CD8-positive, alpha-beta memory T cell (primary cell): ENCODE measurements at regions not wholly inside any gene's neighbourhood (a gene's known extent, or its start where the extent isn't known, plus 50 kb on each side); places are given as distances from the start of the nearest gene placed in this dataset.

Source experiments
- CTCF ChIA-PET: fragments of 350-600 bp; sonication (Branson Sonifier 250); formaldehyde crosslinking; loops from one replicate; lab custom pipeline; 2021; ENCODE audit warnings: antibody characterized with exemption; lab: Charles Lee
- POLR2A ChIA-PET: fragments of 350-600 bp; sonication (Branson Sonifier 250); formaldehyde crosslinking; loops from one replicate; lab custom pipeline; 2021; ENCODE audit warnings: antibody characterized with exemption; lab: Charles Lee
- DNase-seq, 5 donors: peaks; one replicate each; pipeline versions ENCODE4 v3.0.0 to v3.0.0-alpha.2; 2020 to 2022; ENCODE audit warnings: mixed read lengths in 1 of 5
- H3K27ac ChIP-seq: one replicate; pipeline ENCODE4 v1.7.0; 2013; ENCODE audit warnings: low read depth, mild to moderate bottlenecking, low read length, moderate library complexity
- H3K27me3 ChIP-seq: 2 replicates; pipeline ENCODE4 v1.7.0; 2013; ENCODE audit warnings: low read length, mild to moderate bottlenecking; ENCODE audit not compliant: insufficient read depth, poor library complexity, severe bottlenecking
- H3K36me3 ChIP-seq: 2 replicates; pipeline ENCODE4 v1.7.0; 2013; ENCODE audit warnings: mild to moderate bottlenecking, low read length, moderate library complexity; ENCODE audit not compliant: insufficient read depth
- H3K4me1 ChIP-seq: 2 replicates; pipeline ENCODE4 v1.7.0; 2013; ENCODE audit warnings: mild to moderate bottlenecking, low read length, moderate library complexity; ENCODE audit not compliant: insufficient read depth
- H3K4me3 ChIP-seq: 2 replicates; pipeline ENCODE4 v1.7.0; 2013; ENCODE audit warnings: mild to moderate bottlenecking, low read length
- H3K9me3 ChIP-seq: 2 replicates; pipeline ENCODE4 v1.7.0; 2013; ENCODE audit warnings: mild to moderate bottlenecking, low read length
- H3K27ac Mint-ChIP-seq, 8 donors: one replicate each; pipeline ENCODE4 v1.8.0; 2020 to 2021; ENCODE audit warnings: mixed read lengths in 8 of 8, mild to moderate bottlenecking in 6 of 8, inconsistent platforms in 3 of 8, moderate library complexity in 3 of 8
- H3K27me3 Mint-ChIP-seq, 2 donors: one replicate each; pipeline ENCODE4 v1.8.0; 2020 to 2021; ENCODE audit warnings: mixed read lengths in 2 of 2, mild to moderate bottlenecking in 1 of 2, moderate library complexity in 1 of 2
- H3K36me3 Mint-ChIP-seq, 3 donors: one replicate each; pipeline ENCODE4 v1.8.0; 2020 to 2021; ENCODE audit warnings: mixed read lengths in 3 of 3, inconsistent platforms in 1 of 3, mild to moderate bottlenecking in 1 of 3
- H3K4me1 Mint-ChIP-seq, 3 donors: one replicate each; pipeline ENCODE4 v1.8.0; 2020 to 2021; ENCODE audit warnings: mixed read lengths in 3 of 3, inconsistent platforms in 1 of 3, mild to moderate bottlenecking in 1 of 3
- H3K4me3 Mint-ChIP-seq, 7 donors: one replicate each; pipeline ENCODE4 v1.8.0; 2020 to 2021; ENCODE audit warnings: mixed read lengths in 7 of 7, mild to moderate bottlenecking in 6 of 7, moderate library complexity in 4 of 7, inconsistent platforms in 2 of 7
- H3K9me3 Mint-ChIP-seq, 5 donors: one replicate each; pipeline ENCODE4 v1.8.0; 2020 to 2022; ENCODE audit warnings: mixed read lengths in 5 of 5, mild to moderate bottlenecking in 3 of 5, moderate library complexity in 2 of 5, inconsistent platforms in 1 of 5

DNA sequence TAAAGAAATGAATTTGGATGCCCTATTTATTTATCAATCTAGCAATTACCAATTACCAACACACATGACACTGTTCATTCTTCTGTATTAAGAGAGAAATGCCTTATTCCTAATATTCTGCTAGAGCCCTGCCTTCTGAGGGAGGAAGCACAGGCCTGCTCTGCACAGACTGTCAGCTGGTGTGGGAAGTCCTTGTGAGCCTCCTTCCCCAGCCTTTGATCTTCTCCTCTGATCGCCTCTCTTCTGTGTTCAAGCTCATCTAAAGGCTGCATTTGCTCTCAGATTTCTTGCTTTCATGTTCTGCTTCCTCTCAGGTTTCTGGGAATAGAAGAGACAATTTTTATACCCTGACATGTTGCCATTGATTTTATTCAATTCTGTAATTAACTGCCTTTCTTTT is 290.6 kb upstream of the UMPS start:
- peaks cover 5 to 6% of the 10 kb centered on the region in 2 donors for H3K27me3 Mint-ChIP-seq
- ChIA-PET CTCF (interaction anchor here (1.6 kb wide), 1 partner anchor 20 kb away, joined by 3 read pairs; no protein-coding TSS in a partner anchor), POLR2A (no interaction called here)
- Histone ChIP-seq H3K27ac (no peak overlapping the region), H3K27me3 (no peaks in the 10 kb centered on the region), H3K36me3 (no peaks in the 10 kb centered on the region), H3K4me1 (no peaks in the 10 kb centered on the region), H3K4me3 (no peak overlapping the region), H3K9me3 (no peaks in the 10 kb centered on the region)
- no peak overlapping the region for H3K4me3 Mint-ChIP-seq
- no peaks in the 10 kb centered on the region for H3K36me3 Mint-ChIP-seq
- no peak for DNase-seq
- no peak overlapping the region for H3K27ac Mint-ChIP-seq
- peaks cover 0 to 4% (median 0%) of the 10 kb centered on the region in 5 donors for H3K9me3 Mint-ChIP-seq
- no peaks in the 10 kb centered on the region for H3K4me1 Mint-ChIP-seq

DNA sequence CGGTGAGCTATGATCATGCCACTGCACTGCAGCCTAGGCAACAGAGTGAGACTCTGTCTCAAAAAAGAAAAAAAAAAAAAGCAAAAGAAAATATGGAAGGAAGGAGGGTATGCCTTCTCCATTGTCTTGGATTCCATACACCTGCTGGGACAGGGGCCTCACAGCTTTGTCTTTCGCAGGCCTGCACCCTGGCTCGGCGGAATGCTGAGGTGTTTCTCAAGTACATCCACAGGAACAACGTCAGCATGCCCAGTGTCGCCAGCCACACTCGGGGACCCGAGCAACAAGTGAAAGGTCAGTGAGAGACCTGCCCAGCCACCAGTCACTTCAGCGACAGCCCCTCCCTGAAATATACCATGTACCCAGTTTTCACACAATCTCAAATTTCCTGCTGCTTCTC is 288.5 kb upstream of the UMPS start:
- Histone ChIP-seq H3K27ac (no peak overlapping the region), H3K4me1 (no peaks in the 10 kb centered on the region), H3K9me3 (no peaks in the 10 kb centered on the region), H3K36me3 (no peaks in the 10 kb centered on the region), H3K27me3 (no peaks in the 10 kb centered on the region), H3K4me3 (no peak overlapping the region)
- H3K9me3 Mint-ChIP-seq: peaks cover 0 to 4% (median 0%) of the 10 kb centered on the region in 5 donors
- ChIA-PET POLR2A (no interaction called here), CTCF (no interaction called here)
- H3K4me1 Mint-ChIP-seq: no peaks in the 10 kb centered on the region
- H3K36me3 Mint-ChIP-seq: no peaks in the 10 kb centered on the region
- no peak overlapping the region for H3K4me3 Mint-ChIP-seq
- no peak overlapping the region for H3K27ac Mint-ChIP-seq
- peaks cover 6 to 9% of the 10 kb centered on the region in 2 donors for H3K27me3 Mint-ChIP-seq
- no peak for DNase-seq

DNA sequence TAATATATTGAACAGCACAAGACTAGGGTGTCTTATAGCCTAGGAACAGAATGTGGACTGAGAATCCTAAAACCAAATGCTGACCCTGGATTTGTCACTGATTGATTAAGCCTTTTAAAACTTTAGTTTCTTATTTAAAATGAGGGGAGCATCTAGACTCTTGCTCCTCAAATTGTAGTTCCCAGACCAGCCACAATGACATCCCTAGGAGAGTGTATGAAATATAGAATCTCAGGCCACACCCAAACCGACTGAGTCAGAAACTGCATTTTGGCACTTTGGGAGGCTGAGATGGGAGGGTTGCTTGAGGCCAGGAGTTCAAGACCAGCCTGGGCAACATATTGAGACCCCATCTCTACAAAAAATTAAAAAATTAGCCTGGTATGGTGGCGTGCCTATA is 287.8 kb upstream of the UMPS start:
- no peaks in the 10 kb centered on the region for H3K9me3 ChIP-seq
- Mint-ChIP-seq H3K36me3 (no peaks in the 10 kb centered on the region), H3K27ac (no peak overlapping the region), H3K4me3 (no peak overlapping the region), H3K9me3 (peaks cover 0 to 4% (median 0%) of the 10 kb centered on the region in 5 donors), H3K27me3 (peaks cover 6 to 9% of the 10 kb centered on the region in 2 donors), H3K4me1 (no peaks in the 10 kb centered on the region)
- CTCF ChIA-PET: no interaction called here
- no peaks in the 10 kb centered on the region for H3K36me3 ChIP-seq
- H3K4me1 ChIP-seq: no peaks in the 10 kb centered on the region
- H3K4me3 ChIP-seq: no peak overlapping the region
- POLR2A ChIA-PET: no interaction called here
- H3K27ac ChIP-seq: no peak overlapping the region
- no peaks in the 10 kb centered on the region for H3K27me3 ChIP-seq
- DNase-seq: no peak

DNA sequence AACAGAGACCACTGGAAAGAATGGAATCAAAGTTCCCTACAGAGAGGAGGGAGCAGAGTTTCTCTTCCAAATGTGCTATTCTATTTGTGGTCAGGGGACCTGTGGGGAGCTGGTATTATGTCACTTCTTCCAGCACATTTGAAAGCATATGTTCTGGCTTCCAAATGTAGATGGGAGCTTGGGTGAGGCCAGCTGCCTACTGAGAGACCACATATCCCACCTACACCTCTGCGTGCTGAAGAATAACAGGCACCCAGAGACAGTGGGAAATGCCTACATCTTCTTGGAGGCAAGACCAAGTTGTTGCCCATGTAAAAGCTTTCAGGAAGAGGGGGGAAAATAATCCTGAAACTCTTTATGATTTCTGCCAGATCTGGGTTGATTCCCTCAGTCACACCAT is 286.8 kb upstream of the UMPS start:
- H3K27me3 ChIP-seq: no peaks in the 10 kb centered on the region
- no peaks in the 10 kb centered on the region for H3K36me3 ChIP-seq
- no peak overlapping the region for H3K4me3 ChIP-seq
- Mint-ChIP-seq H3K4me1 (no peaks in the 10 kb centered on the region), H3K27me3 (peaks cover 6 to 14% of the 10 kb centered on the region in 2 donors), H3K9me3 (peaks cover 0 to 4% (median 0%) of the 10 kb centered on the region in 5 donors), H3K36me3 (no peaks in the 10 kb centered on the region), H3K27ac (no peak overlapping the region), H3K4me3 (no peak overlapping the region)
- ChIA-PET POLR2A (no interaction called here), CTCF (interaction anchor here (1.5 kb wide), 1 partner anchor 13 kb away, joined by 4 read pairs; no protein-coding TSS in a partner anchor)
- DNase-seq: no peak
- H3K9me3 ChIP-seq: no peaks in the 10 kb centered on the region
- H3K27ac ChIP-seq: no peak overlapping the region
- no peaks in the 10 kb centered on the region for H3K4me1 ChIP-seq

DNA sequence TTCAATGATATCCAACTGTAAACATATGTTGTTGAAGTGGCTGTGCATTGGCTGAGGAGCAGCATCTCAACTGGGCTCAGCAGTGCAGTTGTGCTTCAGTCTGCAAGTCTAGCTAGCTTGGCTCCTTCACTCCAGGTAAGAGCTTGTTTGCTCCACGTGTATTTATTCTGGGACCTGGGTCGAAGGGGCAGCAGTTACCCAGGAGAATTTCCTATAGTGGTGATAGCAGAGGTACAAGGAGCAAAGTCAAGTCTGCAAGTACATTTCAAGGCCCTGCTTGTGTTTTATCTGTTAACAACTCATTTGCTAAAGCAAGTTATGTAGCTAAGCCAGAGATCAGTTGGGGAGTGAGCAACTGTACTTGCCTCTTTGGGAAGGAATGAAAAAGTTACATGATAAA is 286.2 kb upstream of the UMPS start:
- Histone ChIP-seq H3K36me3 (no peaks in the 10 kb centered on the region), H3K4me1 (no peaks in the 10 kb centered on the region), H3K27me3 (no peaks in the 10 kb centered on the region), H3K9me3 (no peaks in the 10 kb centered on the region), H3K27ac (no peak overlapping the region), H3K4me3 (no peak overlapping the region)
- H3K4me3 Mint-ChIP-seq: no peak overlapping the region
- POLR2A ChIA-PET: no interaction called here
- peaks cover 11 to 16% of the 10 kb centered on the region in 2 donors for H3K27me3 Mint-ChIP-seq
- H3K4me1 Mint-ChIP-seq: no peaks in the 10 kb centered on the region
- CTCF ChIA-PET: interaction anchor here (1.5 kb wide), 1 partner anchor 13 kb away, joined by 4 read pairs; no protein-coding TSS in a partner anchor
- H3K36me3 Mint-ChIP-seq: no peaks in the 10 kb centered on the region
- DNase-seq: no peak
- H3K27ac Mint-ChIP-seq: peak overlapping the region in 1 of 8 donors; percentile 0
- peaks cover 0 to 4% (median 0%) of the 10 kb centered on the region in 5 donors for H3K9me3 Mint-ChIP-seq

DNA sequence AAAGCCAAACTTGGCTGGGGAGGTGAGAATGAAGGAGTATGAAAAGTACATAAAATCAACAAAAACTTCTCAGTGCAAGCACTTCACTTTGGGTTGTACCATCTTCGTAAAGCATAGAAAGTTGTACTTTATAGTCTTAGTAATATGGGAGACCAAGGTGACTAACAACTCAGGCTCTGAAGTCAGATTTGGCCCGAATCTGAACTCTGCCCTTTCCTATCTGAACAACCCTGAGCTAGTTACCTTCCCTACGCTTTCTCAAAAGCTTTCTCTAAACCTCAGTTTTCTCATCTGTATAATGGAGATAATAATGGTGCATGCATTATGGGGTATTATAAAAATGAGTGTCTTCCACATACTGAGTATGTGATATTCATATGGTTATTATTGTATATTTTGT is 285.4 kb upstream of the UMPS start:
- Mint-ChIP-seq H3K9me3 (peaks cover 0 to 2% (median 0%) of the 10 kb centered on the region in 5 donors), H3K36me3 (no peaks in the 10 kb centered on the region), H3K4me1 (no peaks in the 10 kb centered on the region), H3K4me3 (no peak overlapping the region), H3K27ac (no peak overlapping the region), H3K27me3 (peaks cover 9 to 16% of the 10 kb centered on the region in 2 donors)
- Histone ChIP-seq H3K9me3 (no peaks in the 10 kb centered on the region), H3K27ac (no peak overlapping the region), H3K27me3 (no peaks in the 10 kb centered on the region), H3K4me3 (no peak overlapping the region), H3K36me3 (no peaks in the 10 kb centered on the region), H3K4me1 (no peaks in the 10 kb centered on the region)
- POLR2A ChIA-PET: no interaction called here
- CTCF ChIA-PET: no interaction called here
- DNase-seq: no peak

DNA sequence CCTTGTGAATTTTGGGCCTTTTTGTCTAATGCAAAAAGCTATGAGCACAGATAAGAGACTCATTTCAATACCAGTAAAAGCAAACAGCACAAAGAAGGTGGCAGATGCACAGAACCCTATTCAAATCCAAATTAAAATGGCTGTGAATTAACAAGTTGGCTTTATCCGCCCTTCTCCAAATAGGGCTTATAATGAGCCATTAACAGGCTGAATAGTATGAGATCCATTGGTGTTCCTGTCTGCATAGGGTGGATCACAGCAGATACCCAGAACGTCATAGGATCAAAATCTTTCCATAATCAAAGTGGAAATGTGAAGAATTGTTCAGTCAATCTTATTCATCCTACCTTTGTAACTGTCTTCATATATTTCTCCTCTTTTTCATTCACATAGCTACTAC is 282.4 kb upstream of the UMPS start:
- Mint-ChIP-seq H3K27me3 (peaks cover 10 to 17% of the 10 kb centered on the region in 2 donors), H3K36me3 (no peaks in the 10 kb centered on the region), H3K27ac (no peak overlapping the region), H3K4me3 (no peak overlapping the region), H3K9me3 (peaks cover 0 to 3% (median 0%) of the 10 kb centered on the region in 5 donors), H3K4me1 (no peaks in the 10 kb centered on the region)
- Histone ChIP-seq H3K9me3 (no peaks in the 10 kb centered on the region), H3K4me3 (no peak overlapping the region), H3K4me1 (no peaks in the 10 kb centered on the region), H3K36me3 (no peaks in the 10 kb centered on the region), H3K27me3 (no peaks in the 10 kb centered on the region), H3K27ac (no peak overlapping the region)
- POLR2A ChIA-PET: no interaction called here
- DNase-seq: no peak
- CTCF ChIA-PET: no interaction called here

DNA sequence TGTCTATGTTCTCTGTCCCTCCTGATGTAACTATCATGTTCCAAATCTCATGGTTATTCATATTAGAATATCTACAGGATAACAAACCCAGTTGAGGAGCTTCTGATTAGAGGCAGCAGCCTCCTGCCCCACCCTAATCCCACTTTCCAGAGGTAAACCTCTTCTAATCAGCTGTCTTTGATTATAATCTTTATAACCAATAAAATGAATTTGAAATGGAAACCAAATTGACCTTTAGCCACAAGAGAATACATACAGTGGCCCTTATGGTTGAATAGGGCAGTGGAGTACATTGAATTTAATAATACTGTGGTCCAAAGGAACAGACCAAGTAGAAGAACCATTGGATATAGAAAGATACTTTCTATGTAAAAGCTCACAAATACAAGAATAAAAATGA is 281.3 kb upstream of the UMPS start:
- H3K27ac Mint-ChIP-seq: no peak overlapping the region
- H3K36me3 Mint-ChIP-seq: no peaks in the 10 kb centered on the region
- ChIA-PET CTCF (no interaction called here), POLR2A (no interaction called here)
- H3K27ac ChIP-seq: no peak overlapping the region
- H3K4me1 Mint-ChIP-seq: no peaks in the 10 kb centered on the region
- no peak overlapping the region for H3K4me3 ChIP-seq
- DNase-seq: no peak
- H3K9me3 Mint-ChIP-seq: peaks cover 0 to 3% (median 0%) of the 10 kb centered on the region in 5 donors
- no peak overlapping the region for H3K4me3 Mint-ChIP-seq
- no peaks in the 10 kb centered on the region for H3K36me3 ChIP-seq
- no peaks in the 10 kb centered on the region for H3K4me1 ChIP-seq
- peaks cover 10 to 22% of the 10 kb centered on the region in 2 donors for H3K27me3 Mint-ChIP-seq
- no peaks in the 10 kb centered on the region for H3K9me3 ChIP-seq
- no peaks in the 10 kb centered on the region for H3K27me3 ChIP-seq
